ENCODE measurements at regions not wholly inside any gene's neighbourhood (a gene's known extent, or its start where the extent isn't known, plus 50 kb on each side); places are given as distances from the start of the nearest gene placed in this dataset.
A peak's percentile ranks its signal among the peaks of the same experiment; 100 is the strongest.
"Not testable (repeated sequence)": the region's sequence is repeated elsewhere in the genome, so short reads cannot be mapped to it uniquely, and the experiment has no call there.

GRCh38 chr3:187889601-187890404 is 144.5 kb upstream of the BCL6 start:
- TF ChIP-seq TCF7L2 (IDR thresholded peaks at IDR 0.05; ENCODE audit: low read depth, low read length) (no peak), SIN3A (IDR thresholded peaks at IDR 0.05; ENCODE audit: borderline replicate concordance, insufficient read depth, low read depth, low read length) (no peak), REST (IDR thresholded peaks at IDR 0.05; ENCODE audit: insufficient read depth in 1 of 2, low read depth in 2 of 2, low read length in 1 of 2) (no peak), POLR2AphosphoS5 (IDR thresholded peaks at IDR 0.05; ENCODE audit: low read depth, low read length) (no peak), CTCF (IDR thresholded peaks at IDR 0.05) (no peak)
- POLR2A ChIA-PET, result no interaction called here
- Histone ChIP-seq H3K27me3 (ENCODE audit: control insufficient read depth, insufficient read depth, low read length) (no peaks in the 10 kb centered on the region), H3K36me3 (ENCODE audit: control insufficient read depth, insufficient read depth, low read length) (no peaks in the 10 kb centered on the region), H3K9me3 (ENCODE audit: control insufficient read depth, insufficient read depth, low read depth, low read length) (no peaks in the 10 kb centered on the region), H3K4me3 (ENCODE audit: low read depth in 2 of 2, low read length in 2 of 2) (peak overlapping the region; percentile 32 to 43), H3K27ac (ENCODE audit: low read length) (peak overlapping the region; percentile 71), H3K4me1 (ENCODE audit: control insufficient read depth, insufficient read depth, low read length) (no peaks in the 10 kb centered on the region)
- peak; percentile 72 for ATAC-seq
- in situ Hi-C loops (cut with HindIII; ENCODE audit: low pct_unique_long_range_greater_than_20kb, low sequenced_read_pairs) (no loop called here), intact Hi-C loops (cut with micrococcal nuclease; ENCODE audit: unreplicated experiment) (no loop called here)
- no TSS peak for BruUV-seq (replicated peaks)
- CTCF ChIA-PET, result no interaction called here
- no peak for DNase-seq (ENCODE audit: low read depth, low spot score)

- H3K4me1 ChIP-seq (ENCODE audit: control insufficient read depth, insufficient read depth, low read length); BruUV-seq (replicated peaks); H3K36me3 ChIP-seq (ENCODE audit: control insufficient read depth, insufficient read depth, low read length); DNase-seq (ENCODE audit: low read depth, low spot score); in situ Hi-C loops (cut with HindIII; ENCODE audit: low pct_unique_long_range_greater_than_20kb, low sequenced_read_pairs); H3K27me3 ChIP-seq (ENCODE audit: control insufficient read depth, insufficient read depth, low read length); POLR2A ChIA-PET; H3K27ac ChIP-seq (ENCODE audit: low read length); H3K9me3 ChIP-seq (ENCODE audit: control insufficient read depth, insufficient read depth, low read depth, low read length); intact Hi-C loops (cut with micrococcal nuclease; ENCODE audit: unreplicated experiment); CTCF ChIA-PET: not testable (repeated sequence)
- peak overlapping the region; percentile 32 to 43 for H3K4me3 ChIP-seq (ENCODE audit: low read depth in 2 of 2, low read length in 2 of 2)
- ATAC-seq, result 0 out of 2 replicates have a peak, but pooled peaks have one; percentile 17
Observed at GRCh38 chr3:187890405-187890752, 145.1 kb upstream of the BCL6 start.

GRCh38 chr3:187896646-187897045 is 151.4 kb upstream of the BCL6 start:
- POLR2A ChIA-PET, result no interaction called here
- CTCF ChIA-PET, result interaction anchor here (0.6 kb wide), 1 partner anchor 217 kb away, joined by 3 read pairs; no protein-coding TSS in a partner anchor
- no peak for TF ChIP-seq CTCF (IDR thresholded peaks at IDR 0.05)
- no peak for TF ChIP-seq POLR2AphosphoS5 (IDR thresholded peaks at IDR 0.05; ENCODE audit: low read depth, low read length)
- TF ChIP-seq TCF7L2 (IDR thresholded peaks at IDR 0.05; ENCODE audit: low read depth, low read length), result no peak
- TF ChIP-seq SIN3A (IDR thresholded peaks at IDR 0.05; ENCODE audit: borderline replicate concordance, insufficient read depth, low read depth, low read length), result no peak
- no peak for TF ChIP-seq REST (IDR thresholded peaks at IDR 0.05; ENCODE audit: insufficient read depth in 1 of 2, low read depth in 2 of 2, low read length in 1 of 2)
- Histone ChIP-seq H3K36me3 (ENCODE audit: control insufficient read depth, insufficient read depth, low read length) (no peaks in the 10 kb centered on the region), H3K4me1 (ENCODE audit: control insufficient read depth, insufficient read depth, low read length) (no peaks in the 10 kb centered on the region), H3K27ac (ENCODE audit: low read length) (no peak overlapping the region), H3K27me3 (ENCODE audit: control insufficient read depth, insufficient read depth, low read length) (no peaks in the 10 kb centered on the region), H3K9me3 (ENCODE audit: control insufficient read depth, insufficient read depth, low read depth, low read length) (no peaks in the 10 kb centered on the region), H3K4me3 (ENCODE audit: low read depth in 2 of 2, low read length in 2 of 2) (no peak overlapping the region)
- intact Hi-C loops (cut with micrococcal nuclease; ENCODE audit: unreplicated experiment), result no loop called here
- in situ Hi-C loops (cut with HindIII; ENCODE audit: low pct_unique_long_range_greater_than_20kb, low sequenced_read_pairs), result no loop called here
- BruUV-seq (replicated peaks), result no TSS peak
- ATAC-seq, result no peak
- no peak for DNase-seq (ENCODE audit: low read depth, low spot score)

All from Panc1 (cell line).